MM.1S (cell line): ENCODE measurements at regions not wholly inside any gene's neighbourhood (a gene's known extent, or its start where the extent isn't known, plus 50 kb on each side); places are given as distances from the start of the nearest gene placed in this dataset.

Experiments used
- DNase-seq: peaks from one replicate; pipeline ENCODE4 v3.0.0-alpha.2; 2015
- H2AFZ ChIP-seq: fragments of 300-600 bp; sonication (generic); 2 replicates; pipeline ENCODE4 v1.6.0; 2016; ENCODE audit warnings: antibody characterized with exemption, low read length
- H3F3A ChIP-seq: fragments of 300-600 bp; sonication (generic); 2 replicates; pipeline ENCODE4 v1.6.1; 2016; ENCODE audit warnings: mild to moderate bottlenecking, antibody characterized with exemption, low read length, moderate library complexity, mixed read lengths; ENCODE audit not compliant: insufficient read depth
- H3K27ac ChIP-seq: fragments of 300-600 bp; sonication (generic); 2 replicates; pipeline ENCODE4 v1.5.1; 2016; ENCODE audit warnings: mild to moderate bottlenecking, low read length
- H3K27me3 ChIP-seq: fragments of 300-600 bp; sonication (generic); replicated peaks from 2 replicates; pipeline ENCODE4 v1.6.0; 2016; ENCODE audit warnings: low read length; ENCODE audit not compliant: insufficient read depth
- H3K36me3 ChIP-seq: fragments of 300-600 bp; sonication (generic); replicated peaks from 2 replicates; pipeline ENCODE4 v1.6.1; 2016; ENCODE audit warnings: mild to moderate bottlenecking, low read length, mixed read lengths; ENCODE audit not compliant: insufficient read depth
- H3K4me1 ChIP-seq: fragments of 300-600 bp; sonication (generic); 2 replicates; pipeline ENCODE4 v1.6.1; 2016; ENCODE audit warnings: low read length, mixed read lengths
- H3K4me2 ChIP-seq: fragments of 300-600 bp; sonication (generic); 2 replicates; pipeline ENCODE4 v1.6.0; 2016; ENCODE audit warnings: low read depth, low read length
- H3K4me3 ChIP-seq: fragments of 300-600 bp; sonication (generic); 2 replicates; pipeline ENCODE4 v1.5.1; 2016; ENCODE audit warnings: low read length, mixed read lengths
- H3K79me2 ChIP-seq: fragments of 300-600 bp; sonication (generic); 2 replicates; pipeline ENCODE4 v1.6.1; 2016; ENCODE audit warnings: mixed run types, low read length, mixed read lengths
- H3K9ac ChIP-seq: fragments of 300-600 bp; sonication (generic); 2 replicates; pipeline ENCODE4 v1.6.1; 2016; ENCODE audit warnings: low read length, mixed read lengths
- H3K9me2 ChIP-seq: fragments of 300-600 bp; sonication (generic); replicated peaks from 2 replicates; pipeline ENCODE4 v1.6.1; 2016; ENCODE audit warnings: mild to moderate bottlenecking, low read length, mixed read lengths; ENCODE audit not compliant: insufficient read depth
- H3K9me3 ChIP-seq: fragments of 300-600 bp; sonication (generic); replicated peaks from 2 replicates; pipeline ENCODE4 v1.6.1; 2016; ENCODE audit warnings: mild to moderate bottlenecking, low read length, mixed read lengths; ENCODE audit not compliant: insufficient read depth
- H4K20me1 ChIP-seq: fragments of 300-600 bp; sonication (generic); 2 replicates; pipeline ENCODE4 v1.6.1; 2016; ENCODE audit warnings: mild to moderate bottlenecking, low read length, moderate library complexity, mixed read lengths; ENCODE audit not compliant: insufficient read depth
- CTCF ChIP-seq: fragments of 300-600 bp; sonication (generic); IDR thresholded peaks from 2 replicates; pipeline ENCODE4 v1.5.1; 2016; ENCODE audit warnings: antibody characterized with exemption, low read length, mixed read lengths
- EZH2 ChIP-seq: fragments of 300-600 bp; sonication (generic); optimal IDR thresholded peaks from 2 replicates; pipeline ENCODE3; 2017; ENCODE audit warnings: low read depth, mild to moderate bottlenecking, antibody characterized with exemption, low read length, mixed read lengths
- EZH2phosphoT487 ChIP-seq: fragments of 300-600 bp; sonication (generic); IDR thresholded peaks from 2 replicates; pipeline ENCODE4 v1.6.1; 2018; ENCODE audit warnings: antibody characterized with exemption, low read length

GRCh38 chr22:46078241-46079092, 71.9 kb upstream of the PPARA start:
- Histone ChIP-seq H3K36me3 (no peaks in the 10 kb centered on the region), H4K20me1 (no peaks in the 10 kb centered on the region), H3K4me2 (no peak overlapping the region), H3K9me3 (no peaks in the 10 kb centered on the region), H3F3A (no peaks in the 10 kb centered on the region), H3K4me3 (no peak overlapping the region), H3K4me1 (no peaks in the 10 kb centered on the region), H2AFZ (no peak overlapping the region), H3K9me2 (no peaks in the 10 kb centered on the region), H3K27ac (no peak overlapping the region), H3K9ac (no peak overlapping the region), H3K79me2 (peaks cover 36% of the 10 kb centered on the region), H3K27me3 (no peaks in the 10 kb centered on the region)
- no peak for DNase-seq
- TF ChIP-seq EZH2phosphoT487 (no peak), CTCF (no peak), EZH2 (no peak)

GRCh38 chr22:46079093-46079860, 71.0 kb upstream of the PPARA start:
- H3K4me3 ChIP-seq, result no peak overlapping the region
- no peak overlapping the region for H2AFZ ChIP-seq
- H3K27ac ChIP-seq, result no peak overlapping the region
- no peak for TF ChIP-seq EZH2phosphoT487
- no peak for TF ChIP-seq CTCF
- TF ChIP-seq EZH2, result no peak
- no peaks in the 10 kb centered on the region for H3K9me3 ChIP-seq
- no peaks in the 10 kb centered on the region for H3K27me3 ChIP-seq
- no peaks in the 10 kb centered on the region for H4K20me1 ChIP-seq
- no peak overlapping the region for H3K9ac ChIP-seq
- H3K9me2 ChIP-seq, result no peaks in the 10 kb centered on the region
- H3F3A ChIP-seq, result no peaks in the 10 kb centered on the region
- no peak overlapping the region for H3K4me2 ChIP-seq
- no peaks in the 10 kb centered on the region for H3K4me1 ChIP-seq
- H3K36me3 ChIP-seq, result no peaks in the 10 kb centered on the region
- peaks cover 28% of the 10 kb centered on the region for H3K79me2 ChIP-seq
- DNase-seq, result no peak

GRCh38 chr22:46079861-46080821, 70.2 kb upstream of the PPARA start:
- Histone ChIP-seq H3K9ac (no peak overlapping the region), H3K79me2 (peaks cover 19% of the 10 kb centered on the region)
- no peak for TF ChIP-seq EZH2phosphoT487
- no peak for TF ChIP-seq EZH2
- no peak for TF ChIP-seq CTCF

More at GRCh38 chr22:46079861-46080821, 70.2 kb upstream of the PPARA start:
- Histone ChIP-seq H3K9me2 (no peaks in the 10 kb centered on the region), H3F3A (no peaks in the 10 kb centered on the region), H4K20me1 (no peaks in the 10 kb centered on the region), H3K4me2 (no peak overlapping the region), H3K36me3 (no peaks in the 10 kb centered on the region), H3K27me3 (no peaks in the 10 kb centered on the region), H3K9me3 (no peaks in the 10 kb centered on the region), H3K4me3 (no peak overlapping the region), H3K4me1 (no peaks in the 10 kb centered on the region), H3K27ac (no peak overlapping the region), H2AFZ (no peak overlapping the region)
- no peak for DNase-seq
